Uterus (tissue), 2 donors: ENCODE measurements at regions not wholly inside any gene's neighbourhood (a gene's known extent, or its start where the extent isn't known, plus 50 kb on each side); places are given as distances from the start of the nearest gene placed in this dataset.

Experiments used
- CTCF ChIP-seq, 4 experiments: fragments of 200-600 bp in 2 of 4; fragments of 450-650 bp in 2 of 4; sonication (generic) in 2 of 4; IDR thresholded peaks; one replicate each; pipeline ENCODE4 v1.5.1; 2016 to 2019; ENCODE audit warnings: antibody characterized with exemption in 4 of 4, mild to moderate bottlenecking in 2 of 4, moderate library complexity in 1 of 4
- POLR2A ChIP-seq, 2 donors: fragments of 450-650 bp; IDR thresholded peaks; one replicate each; pipeline ENCODE4 v1.6.1; 2016; ENCODE audit warnings: antibody characterized with exemption in 2 of 2, mild to moderate bottlenecking in 1 of 2, moderate library complexity in 1 of 2

GRCh38 chr2:234252772-234253171, 202.3 kb downstream of the SPP2 start:
- TF ChIP-seq CTCF (IDR thresholded peaks at IDR 0.05) (no peak), POLR2A (IDR thresholded peaks at IDR 0.05) (no peak)
